ENCODE measurements at regions not wholly inside any gene's neighbourhood (a gene's known extent, or its start where the extent isn't known, plus 50 kb on each side); places are given as distances from the start of the nearest gene placed in this dataset.

DNA sequence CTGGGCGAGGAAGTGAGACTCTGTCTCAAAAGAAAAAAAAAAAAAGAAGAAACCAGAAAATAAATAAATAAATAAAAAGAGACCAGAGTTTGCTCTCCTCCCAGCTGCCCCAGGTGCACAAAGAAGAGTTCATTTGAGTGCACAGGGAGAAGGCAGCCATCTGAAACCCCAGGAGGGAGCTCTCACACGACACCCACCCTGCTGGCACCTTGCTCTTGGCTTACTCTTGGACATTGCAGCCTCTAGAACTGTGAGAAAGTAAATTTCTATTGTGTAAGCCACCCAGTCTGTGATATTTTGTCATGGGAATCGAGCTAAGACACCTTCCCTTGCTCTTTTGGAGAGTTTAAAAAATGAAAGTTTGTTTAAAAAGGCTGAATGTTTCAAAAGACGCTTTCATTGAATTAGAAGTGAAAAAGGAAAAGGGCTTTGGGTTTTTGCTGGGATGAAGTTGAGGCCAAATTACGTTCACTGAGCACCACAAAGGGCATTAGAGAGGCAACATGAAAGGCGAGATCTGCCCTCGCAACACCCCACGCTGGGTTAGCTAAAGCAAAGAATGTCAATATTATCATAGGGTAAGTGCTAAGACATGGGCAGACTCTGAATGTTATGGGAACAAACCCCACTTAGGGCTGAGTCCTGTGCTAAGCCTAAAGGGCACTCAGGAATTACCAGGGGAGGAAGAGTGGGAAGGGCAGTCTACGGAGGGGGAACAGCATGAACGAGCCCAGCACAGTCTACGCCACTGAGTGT lies 128.9 kb upstream of the RIOK3 start:
- TF ChIP-seq EZH2 (IDR thresholded peaks at IDR 0.05; ENCODE audit: low read length, missing control alignments) = no peak
- TF ChIP-seq, protein P1, sequence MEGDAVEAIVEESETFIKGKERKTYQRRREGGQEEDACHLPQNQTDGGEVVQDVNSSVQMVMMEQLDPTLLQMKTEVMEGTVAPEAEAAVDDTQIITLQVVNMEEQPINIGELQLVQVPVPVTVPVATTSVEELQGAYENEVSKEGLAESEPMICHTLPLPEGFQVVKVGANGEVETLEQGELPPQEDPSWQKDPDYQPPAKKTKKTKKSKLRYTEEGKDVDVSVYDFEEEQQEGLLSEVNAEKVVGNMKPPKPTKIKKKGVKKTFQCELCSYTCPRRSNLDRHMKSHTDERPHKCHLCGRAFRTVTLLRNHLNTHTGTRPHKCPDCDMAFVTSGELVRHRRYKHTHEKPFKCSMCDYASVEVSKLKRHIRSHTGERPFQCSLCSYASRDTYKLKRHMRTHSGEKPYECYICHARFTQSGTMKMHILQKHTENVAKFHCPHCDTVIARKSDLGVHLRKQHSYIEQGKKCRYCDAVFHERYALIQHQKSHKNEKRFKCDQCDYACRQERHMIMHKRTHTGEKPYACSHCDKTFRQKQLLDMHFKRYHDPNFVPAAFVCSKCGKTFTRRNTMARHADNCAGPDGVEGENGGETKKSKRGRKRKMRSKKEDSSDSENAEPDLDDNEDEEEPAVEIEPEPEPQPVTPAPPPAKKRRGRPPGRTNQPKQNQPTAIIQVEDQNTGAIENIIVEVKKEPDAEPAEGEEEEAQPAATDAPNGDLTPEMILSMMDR (conservative IDR thresholded peaks at IDR 0.05 in 1 of 2, IDR thresholded peaks at IDR 0.05 in 1 of 2; ENCODE audit: low read depth in 1 of 2, low read length in 2 of 2) = no peak

All from fibroblast of lung (primary cell).